Transverse colon (tissue), 3 donors: ENCODE measurements at regions not wholly inside any gene's neighbourhood (a gene's known extent, or its start where the extent isn't known, plus 50 kb on each side); places are given as distances from the start of the nearest gene placed in this dataset.

Experiments used
- CTCF ChIP-seq, 5 experiments: fragments of 200-600 bp in 3 of 5; fragments of 450-650 bp in 2 of 5; sonication (generic) in 3 of 5; IDR thresholded peaks; 1 replicate in 2 of 5; 2 replicates in 3 of 5; pipeline ENCODE4 v1.5.1; 2016 to 2017; ENCODE audit warnings: antibody characterized with exemption in 5 of 5, inconsistent platforms in 3 of 5, mild to moderate bottlenecking in 2 of 5, moderate library complexity in 1 of 5
- EP300 ChIP-seq: sonication (generic); formaldehyde crosslinking; IDR thresholded peaks from one replicate; pipeline ENCODE4 v1.6.1; 2017; ENCODE audit warnings: antibody characterized with exemption, low read depth
- POLR2A ChIP-seq: fragments of 450-650 bp; IDR thresholded peaks from one replicate; pipeline ENCODE4 v1.6.1; 2016; ENCODE audit warnings: antibody characterized with exemption, mild to moderate bottlenecking, moderate library complexity

GRCh38 chr10:31751051-31751737 lies 177.4 kb downstream of the ARHGAP12 start:
- no peak for TF ChIP-seq CTCF (IDR thresholded peaks at IDR 0.05)
- TF ChIP-seq POLR2A = no peak
- TF ChIP-seq EP300 = no peak
